Effector memory CD4-positive, alpha-beta T cell (primary cell): ENCODE measurements at regions not wholly inside any gene's neighbourhood (a gene's known extent, or its start where the extent isn't known, plus 50 kb on each side); places are given as distances from the start of the nearest gene placed in this dataset.

Experiments
- DNase-seq, 3 donors: peaks; one replicate each; pipeline ENCODE4 v3.0.0-alpha.2; 2020
- H3K27ac ChIP-seq: 2 replicates; pipeline ENCODE4 v1.7.0; 2013; ENCODE audit warnings: mild to moderate bottlenecking, low read length, moderate library complexity; ENCODE audit not compliant: insufficient read depth, poor library complexity, severe bottlenecking
- H3K27me3 ChIP-seq: replicated peaks from 2 replicates; pipeline ENCODE4 v1.7.0; 2013; ENCODE audit warnings: mild to moderate bottlenecking, low read length; ENCODE audit not compliant: insufficient read depth, control insufficient read depth, poor library complexity, severe bottlenecking
- H3K36me3 ChIP-seq: 2 replicates; pipeline ENCODE4 v1.7.0; 2013; ENCODE audit warnings: mild to moderate bottlenecking, low read length, moderate library complexity; ENCODE audit not compliant: control insufficient read depth, insufficient read depth
- H3K4me1 ChIP-seq: 2 replicates; pipeline ENCODE4 v1.7.0; 2013; ENCODE audit warnings: low read length, mild to moderate bottlenecking; ENCODE audit not compliant: control insufficient read depth, insufficient read depth, poor library complexity, severe bottlenecking
- H3K4me3 ChIP-seq: 2 replicates; pipeline ENCODE4 v1.7.0; 2013; ENCODE audit warnings: low read length, low read depth, mild to moderate bottlenecking; ENCODE audit not compliant: insufficient read depth, poor library complexity, severe bottlenecking
- H3K9me3 ChIP-seq: 2 replicates; pipeline ENCODE4 v1.7.0; 2013; ENCODE audit warnings: mild to moderate bottlenecking, low read length, moderate library complexity; ENCODE audit not compliant: control insufficient read depth

GRCh38 chr3:21801631-21802030, 50.6 kb upstream of the ZNF385D start:
- Histone ChIP-seq H3K27ac (no peak overlapping the region), H3K9me3 (peaks cover 3% of the 10 kb centered on the region), H3K27me3 (no peaks in the 10 kb centered on the region), H3K4me1 (no peaks in the 10 kb centered on the region), H3K4me3 (no peak overlapping the region), H3K36me3 (no peaks in the 10 kb centered on the region)
- no peak for DNase-seq

GRCh38 chr3:21803604-21804003, 52.6 kb upstream of the ZNF385D start:
- DNase-seq = no peak
- Histone ChIP-seq H3K36me3 (no peaks in the 10 kb centered on the region), H3K27me3 (no peaks in the 10 kb centered on the region), H3K4me1 (no peaks in the 10 kb centered on the region), H3K27ac (no peak overlapping the region), H3K4me3 (no peak overlapping the region), H3K9me3 (no peaks in the 10 kb centered on the region)

DNA sequence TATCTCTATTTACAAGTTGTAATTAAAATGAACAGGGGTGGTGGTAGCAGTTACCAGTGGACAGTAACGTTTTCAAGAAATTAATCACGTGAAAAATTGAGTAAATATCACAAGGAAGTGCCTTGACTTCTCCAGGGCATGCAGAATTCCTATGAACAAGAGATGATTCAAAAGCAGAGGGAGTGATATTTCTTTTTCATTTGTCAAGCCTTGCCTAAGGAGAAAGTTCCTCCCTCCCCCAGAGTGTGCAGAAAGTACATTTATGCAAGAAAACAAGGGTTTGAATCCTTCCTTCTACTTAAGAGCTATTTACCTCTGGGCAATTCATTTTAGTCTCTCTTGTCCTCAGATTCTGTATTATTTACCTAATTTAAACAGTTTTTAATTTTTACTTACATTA, 53.3 kb upstream of the ZNF385D start:
- Histone ChIP-seq H3K27me3 (no peaks in the 10 kb centered on the region), H3K27ac (no peak overlapping the region), H3K4me3 (no peak overlapping the region), H3K9me3 (no peaks in the 10 kb centered on the region), H3K36me3 (no peaks in the 10 kb centered on the region), H3K4me1 (no peaks in the 10 kb centered on the region)
- DNase-seq = no peak

- no peak for DNase-seq
- Histone ChIP-seq H3K4me1 (no peaks in the 10 kb centered on the region), H3K27me3 (no peaks in the 10 kb centered on the region), H3K9me3 (no peaks in the 10 kb centered on the region), H3K27ac (no peak overlapping the region), H3K4me3 (no peak overlapping the region), H3K36me3 (no peaks in the 10 kb centered on the region)
Observed at GRCh38 chr3:21806733-21807132, 55.7 kb upstream of the ZNF385D start.

DNA sequence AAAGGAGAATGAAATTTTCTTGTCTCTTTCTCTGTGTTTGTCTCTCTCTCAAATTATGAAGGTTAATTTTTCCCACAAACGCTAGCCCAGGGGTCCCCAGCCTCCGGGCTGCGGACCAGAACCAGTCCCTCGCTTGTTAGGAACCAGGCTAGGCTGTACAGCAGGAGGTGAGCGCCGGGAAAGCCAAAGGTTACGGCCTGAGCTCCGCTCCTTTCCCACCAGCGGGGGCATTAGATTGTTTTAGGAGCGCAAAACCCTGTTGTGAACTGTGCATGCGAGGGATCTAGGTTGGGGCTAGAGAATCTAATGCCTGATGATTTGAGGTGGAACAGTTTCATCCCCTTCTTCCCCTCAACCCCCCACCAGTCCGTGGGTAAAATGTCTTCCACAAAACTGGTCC, 74.7 kb upstream of the ZNF385D start:
- Histone ChIP-seq H3K27ac (no peak overlapping the region), H3K27me3 (no peaks in the 10 kb centered on the region), H3K4me1 (no peaks in the 10 kb centered on the region), H3K9me3 (no peaks in the 10 kb centered on the region), H3K4me3 (no peak overlapping the region), H3K36me3 (no peaks in the 10 kb centered on the region)
- DNase-seq = no peak

DNA sequence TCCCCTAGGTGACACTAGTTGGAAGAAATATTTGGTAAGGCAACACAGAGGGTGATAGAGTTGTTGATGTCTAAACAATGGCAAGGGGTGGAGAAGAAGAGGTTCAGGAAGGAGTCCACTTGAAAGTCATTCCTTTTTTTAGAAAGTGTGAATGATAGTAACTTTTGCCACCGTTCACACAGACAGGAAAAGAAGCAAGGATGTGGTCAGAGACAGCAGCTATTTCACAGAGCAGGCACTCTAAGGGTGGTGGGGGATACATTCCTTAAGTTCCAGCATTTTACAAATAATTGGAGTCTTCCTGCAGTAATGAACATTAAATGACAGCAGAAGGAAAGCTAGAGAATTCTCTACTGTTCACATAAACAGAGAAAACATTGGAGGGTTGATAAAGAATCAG, 75.4 kb upstream of the ZNF385D start:
- Histone ChIP-seq H3K9me3 (no peaks in the 10 kb centered on the region), H3K27ac (no peak overlapping the region), H3K27me3 (no peaks in the 10 kb centered on the region), H3K4me3 (no peak overlapping the region), H3K36me3 (no peaks in the 10 kb centered on the region), H3K4me1 (no peaks in the 10 kb centered on the region)
- DNase-seq = no peak

GRCh38 chr3:21830541-21830940, 79.5 kb upstream of the ZNF385D start:
- DNase-seq = no peak
- H3K36me3 ChIP-seq = no peaks in the 10 kb centered on the region
- H3K4me1 ChIP-seq = no peaks in the 10 kb centered on the region
- no peak overlapping the region for H3K27ac ChIP-seq
- H3K27me3 ChIP-seq = no peaks in the 10 kb centered on the region
- no peak overlapping the region for H3K4me3 ChIP-seq
- H3K9me3 ChIP-seq = no peaks in the 10 kb centered on the region

GRCh38 chr3:21835264-21835663, 84.3 kb upstream of the ZNF385D start:
- H3K4me1 ChIP-seq = no peaks in the 10 kb centered on the region
- no peak for DNase-seq
- no peaks in the 10 kb centered on the region for H3K27me3 ChIP-seq
- no peak overlapping the region for H3K4me3 ChIP-seq
- no peak overlapping the region for H3K27ac ChIP-seq
- no peaks in the 10 kb centered on the region for H3K36me3 ChIP-seq
- H3K9me3 ChIP-seq = no peaks in the 10 kb centered on the region

DNA sequence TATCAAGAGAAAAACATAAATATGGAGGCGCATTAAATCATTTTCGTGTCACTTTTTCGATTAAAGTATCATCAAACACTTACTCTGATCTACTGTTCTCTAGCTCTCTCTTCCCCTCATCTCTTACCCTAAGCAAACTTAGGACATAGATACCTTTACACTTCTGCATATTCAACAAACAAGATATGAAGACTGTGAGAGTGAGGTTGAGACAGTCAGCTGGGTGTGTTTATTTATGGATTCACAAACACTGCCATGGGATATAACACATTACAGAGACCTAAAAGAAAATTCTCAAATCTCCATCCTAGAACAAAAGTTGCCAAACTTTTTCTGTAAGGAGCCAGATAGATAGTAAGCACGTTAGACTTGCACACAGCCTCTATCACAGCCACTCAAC, 85.2 kb upstream of the ZNF385D start:
- no peaks in the 10 kb centered on the region for H3K36me3 ChIP-seq
- DNase-seq = no peak
- no peak overlapping the region for H3K4me3 ChIP-seq
- H3K27me3 ChIP-seq = no peaks in the 10 kb centered on the region
- H3K27ac ChIP-seq = no peak overlapping the region
- H3K9me3 ChIP-seq = no peaks in the 10 kb centered on the region
- H3K4me1 ChIP-seq = no peaks in the 10 kb centered on the region

- Histone ChIP-seq H3K4me3 (no peak overlapping the region), H3K9me3 (no peaks in the 10 kb centered on the region), H3K4me1 (no peaks in the 10 kb centered on the region), H3K27me3 (no peaks in the 10 kb centered on the region), H3K27ac (no peak overlapping the region), H3K36me3 (no peaks in the 10 kb centered on the region)
- DNase-seq = no peak
Observed at GRCh38 chr3:21839176-21839575, 88.2 kb upstream of the ZNF385D start.

DNA sequence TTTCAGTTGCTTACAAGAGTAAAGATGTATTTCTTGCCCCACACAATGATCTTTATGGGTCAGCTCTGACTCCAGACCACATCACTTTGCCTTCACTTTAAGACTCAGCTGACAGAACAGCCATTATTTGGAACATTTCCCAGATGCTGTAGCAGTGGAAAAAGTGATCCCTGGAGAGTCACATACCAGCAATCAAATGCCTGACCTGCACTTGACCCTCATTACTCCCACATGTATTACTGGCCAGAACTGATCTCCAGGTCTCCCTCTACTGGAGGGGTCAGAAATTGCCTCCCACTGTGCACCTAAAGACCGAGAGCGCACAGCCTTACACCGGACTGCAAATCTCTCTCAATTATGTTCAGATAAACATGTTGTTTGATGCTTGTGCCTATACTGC, 88.6 kb upstream of the ZNF385D start:
- DNase-seq = no peak
- no peak overlapping the region for H3K4me3 ChIP-seq
- H3K4me1 ChIP-seq = no peaks in the 10 kb centered on the region
- H3K36me3 ChIP-seq = no peaks in the 10 kb centered on the region
- no peaks in the 10 kb centered on the region for H3K27me3 ChIP-seq
- no peak overlapping the region for H3K27ac ChIP-seq
- no peaks in the 10 kb centered on the region for H3K9me3 ChIP-seq
